NCI-H2196 (cell line): ENCODE measurements at regions not wholly inside any gene's neighbourhood (a gene's known extent, or its start where the extent isn't known, plus 50 kb on each side); places are given as distances from the start of the nearest gene placed in this dataset.
A peak's percentile ranks its signal among the peaks of the same experiment; 100 is the strongest.

Experiments
- DNase-seq: peaks from one replicate; lab custom pipeline; 2025; ENCODE audit not compliant: unreplicated experiment; lab: John Stamatoyannopoulos, UW

- no peak for DNase-seq
These were observed 375.6 kb downstream of the BCKDHB start for GRCh38 chr6:80482056-80482455.

- DNase-seq, result no peak
These were observed 374.1 kb downstream of the BCKDHB start for GRCh38 chr6:80480421-80481157.

- DNase-seq, result no peak
These were observed 371.6 kb downstream of the BCKDHB start for GRCh38 chr6:80478030-80478429.

- no peak for DNase-seq
These were observed 371.1 kb downstream of the BCKDHB start for GRCh38 chr6:80477591-80477990.

- DNase-seq, result no peak
These were observed 365.8 kb downstream of the BCKDHB start for GRCh38 chr6:80472271-80472670.

- DNase-seq, result no peak
These were observed 363.5 kb downstream of the BCKDHB start for GRCh38 chr6:80469977-80470376.

GRCh38 chr6:80468398-80468797 lies 361.9 kb downstream of the BCKDHB start:
- no peak for DNase-seq

DNA sequence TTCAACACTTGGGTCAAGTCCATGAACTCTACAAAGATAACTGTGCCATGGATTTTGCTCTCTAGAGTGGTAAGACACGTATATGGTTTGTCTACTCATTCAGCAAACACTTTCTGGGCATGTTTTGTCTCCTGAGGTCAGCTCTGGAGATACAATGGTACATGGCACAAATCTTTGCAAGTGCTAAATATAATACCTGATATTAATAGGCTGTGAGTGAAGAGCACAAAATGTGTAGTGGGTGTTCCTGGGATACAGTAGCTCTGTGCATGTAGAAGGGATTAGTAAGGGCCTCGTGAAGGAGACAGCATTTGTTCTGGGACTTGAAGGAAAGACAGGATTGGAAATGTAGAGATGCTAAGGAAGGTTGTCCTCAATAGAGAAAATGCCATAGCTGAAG lies 360.9 kb downstream of the BCKDHB start:
- no peak for DNase-seq

- no peak for DNase-seq
These were observed 360.5 kb downstream of the BCKDHB start for GRCh38 chr6:80466981-80467380.

GRCh38 chr6:80465513-80465912 lies 359.0 kb downstream of the BCKDHB start:
- no peak for DNase-seq

- no peak for DNase-seq
These were observed 358.4 kb downstream of the BCKDHB start for GRCh38 chr6:80464901-80465300.

- no peak for DNase-seq
These were observed 356.7 kb downstream of the BCKDHB start for GRCh38 chr6:80463197-80463596.

GRCh38 chr6:80460257-80460865 lies 353.9 kb downstream of the BCKDHB start:
- DNase-seq, result no peak

DNA sequence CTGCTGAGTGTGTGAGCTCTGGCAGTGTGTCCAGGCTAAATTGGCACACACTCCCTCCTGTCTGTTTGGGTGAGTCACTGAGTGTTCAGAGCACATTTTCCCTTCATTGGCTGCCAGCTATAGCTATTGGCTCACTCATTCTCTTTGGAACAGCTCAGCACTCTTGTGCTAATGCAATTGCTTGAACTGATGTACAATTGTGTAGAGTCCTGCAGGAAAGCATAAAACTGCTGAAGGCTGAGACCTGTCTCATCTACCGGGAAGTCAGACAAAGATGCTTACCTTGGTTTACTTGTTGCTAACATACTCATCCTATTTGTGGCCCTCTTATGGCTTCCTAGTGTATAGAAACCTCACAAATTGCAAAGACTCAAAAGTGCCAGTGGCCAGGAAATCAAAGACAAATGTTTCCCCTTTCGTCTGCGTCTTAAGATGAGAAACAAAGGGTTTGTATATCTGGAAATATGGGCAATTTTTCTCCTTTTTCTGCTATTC lies 351.0 kb downstream of the BCKDHB start:
- DNase-seq, result peak; percentile 41

DNA sequence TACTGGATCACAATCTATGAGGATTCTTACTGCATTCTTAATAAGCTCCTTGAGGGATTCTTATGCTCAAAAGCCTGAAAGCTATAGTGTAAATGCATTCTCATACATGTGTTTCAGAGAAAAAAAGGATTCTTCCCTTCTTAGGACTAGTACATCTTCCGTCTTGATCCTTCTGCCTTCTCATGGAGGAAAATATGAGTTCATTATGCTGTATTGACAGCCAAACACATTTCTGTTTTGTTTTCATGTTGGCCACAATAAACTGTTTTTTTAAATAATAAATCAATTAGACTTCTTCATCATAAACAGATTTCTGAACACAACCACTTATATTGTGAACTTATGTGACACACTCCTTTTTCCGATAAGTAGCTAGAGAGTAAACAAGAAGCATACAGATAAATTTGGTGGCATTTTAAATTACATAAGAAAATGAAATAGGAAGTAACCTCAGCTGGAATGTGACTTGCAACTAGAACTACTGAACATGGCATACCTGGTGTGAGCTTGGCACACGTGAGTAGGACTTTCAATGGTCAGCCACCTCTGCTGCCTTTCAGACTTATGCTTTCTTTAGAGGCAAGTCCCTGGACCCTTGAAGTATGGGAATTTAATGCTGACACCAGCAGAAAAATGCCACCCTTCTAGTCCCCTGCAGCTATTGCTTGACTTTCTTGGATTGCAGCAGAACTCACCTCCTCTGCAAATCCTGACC lies 350.4 kb downstream of the BCKDHB start:
- no peak for DNase-seq

DNA sequence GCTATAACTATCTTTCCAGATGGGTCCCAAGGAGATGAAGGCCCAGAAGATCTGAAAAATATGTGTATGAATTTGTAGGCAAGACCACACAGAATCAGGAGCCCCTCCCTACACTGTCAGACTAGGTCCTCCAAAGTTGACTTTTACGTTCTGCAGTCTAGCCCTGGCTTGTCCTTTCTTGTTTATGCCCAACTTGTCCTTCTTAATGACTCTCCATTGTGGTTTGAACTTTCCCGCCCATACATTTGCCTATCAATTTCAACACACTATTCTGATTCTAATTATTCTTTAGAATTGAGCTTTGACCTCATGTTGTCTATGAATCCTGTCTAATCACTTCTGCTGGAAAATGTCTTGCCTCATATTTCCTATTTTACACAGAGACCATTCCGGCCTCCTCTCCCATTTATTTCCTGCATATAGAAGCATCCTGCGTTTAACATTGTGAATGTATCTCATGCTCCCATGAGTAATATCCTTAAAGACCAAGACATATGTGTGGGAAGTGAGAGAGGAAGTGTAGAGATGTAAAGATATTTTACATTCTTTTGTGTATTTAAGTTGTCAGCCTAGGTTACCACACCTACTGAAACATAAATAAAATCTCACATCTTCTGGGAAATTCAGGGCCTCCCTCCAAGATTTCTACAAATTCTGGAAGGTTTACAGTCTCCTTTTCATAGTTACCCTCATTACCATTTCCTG lies 348.3 kb downstream of the BCKDHB start:
- DNase-seq, result no peak

GRCh38 chr6:80454197-80454596 lies 347.7 kb downstream of the BCKDHB start:
- DNase-seq, result no peak

DNA sequence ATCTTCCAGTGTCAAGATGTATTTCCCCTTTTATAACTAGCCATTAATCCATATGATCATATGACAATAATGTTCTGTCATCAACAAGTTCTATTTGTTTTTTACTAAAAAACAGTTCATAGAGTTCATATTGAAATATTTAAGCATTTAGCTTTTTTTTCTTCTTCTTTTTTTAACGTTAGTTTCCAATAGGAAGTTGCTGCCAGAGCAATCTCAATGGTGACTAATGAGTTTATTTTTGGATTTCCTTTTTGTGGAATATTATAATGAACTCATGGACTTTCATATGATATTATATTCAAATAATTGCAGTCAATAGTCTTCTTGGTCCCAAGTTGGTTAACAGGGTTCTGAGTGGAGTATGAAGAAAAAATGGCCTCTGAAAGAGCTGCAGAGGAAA lies 343.3 kb downstream of the BCKDHB start:
- DNase-seq, result no peak

DNA sequence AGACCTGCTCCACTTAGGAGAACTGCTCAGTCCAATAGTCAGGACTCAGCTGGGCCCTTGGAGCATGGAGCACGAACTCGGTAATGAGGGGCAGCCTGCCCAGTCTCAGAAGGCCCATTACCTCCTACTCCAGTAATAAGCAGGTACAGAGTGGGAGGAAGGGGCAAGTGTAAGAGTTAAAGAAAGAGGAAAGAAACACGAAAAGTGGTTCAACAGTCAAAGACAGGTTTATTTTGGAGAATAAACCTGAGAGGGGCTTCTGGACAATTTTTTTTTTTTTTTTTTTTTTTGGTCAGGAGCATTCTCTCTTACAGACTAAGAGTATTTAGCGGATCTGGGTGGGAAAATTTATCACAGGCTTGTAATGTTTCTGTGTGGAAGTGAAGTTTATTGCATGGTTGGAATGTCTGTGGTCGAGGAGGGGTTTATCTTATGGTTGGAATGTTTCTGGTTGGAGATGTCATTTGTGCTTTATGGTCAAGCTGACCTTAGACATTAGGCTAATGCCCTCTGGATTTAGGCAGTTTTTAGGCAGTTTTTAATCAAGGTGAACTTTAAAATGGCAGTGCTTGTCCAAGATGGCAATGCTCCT lies 340.1 kb downstream of the BCKDHB start:
- DNase-seq, result no peak

GRCh38 chr6:80445751-80446150 lies 339.3 kb downstream of the BCKDHB start:
- DNase-seq, result no peak

DNA sequence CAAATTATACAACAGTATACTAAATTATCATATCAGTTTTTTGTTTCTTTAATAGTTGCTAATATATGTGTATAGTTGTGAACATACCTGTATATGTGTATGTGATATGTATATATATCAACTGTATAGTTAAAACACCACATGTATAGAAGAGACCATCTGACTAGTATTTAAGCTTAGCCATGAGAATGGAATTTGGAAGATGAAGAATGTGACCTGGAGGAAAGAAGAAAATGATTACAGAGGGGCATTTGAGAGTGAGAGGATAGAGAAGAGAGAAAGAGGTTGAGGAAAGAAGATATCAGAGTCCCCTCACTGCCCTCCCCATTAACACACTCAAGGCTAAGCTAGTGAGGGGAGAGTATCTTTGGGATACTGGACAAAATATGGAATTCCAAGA lies 335.9 kb downstream of the BCKDHB start:
- DNase-seq, result no peak
